HG03175 (cell line): ENCODE measurements at regions not wholly inside any gene's neighbourhood (a gene's known extent, or its start where the extent isn't known, plus 50 kb on each side); places are given as distances from the start of the nearest gene placed in this dataset.

Experiments
- ATAC-seq: cut with Tn5 transposase; IDR thresholded peaks from one replicate; pipeline ENCODE4 v1.9.1; 2021; ENCODE audit warnings: mild to moderate bottlenecking, moderate library complexity; ENCODE audit not compliant: unreplicated experiment

DNA sequence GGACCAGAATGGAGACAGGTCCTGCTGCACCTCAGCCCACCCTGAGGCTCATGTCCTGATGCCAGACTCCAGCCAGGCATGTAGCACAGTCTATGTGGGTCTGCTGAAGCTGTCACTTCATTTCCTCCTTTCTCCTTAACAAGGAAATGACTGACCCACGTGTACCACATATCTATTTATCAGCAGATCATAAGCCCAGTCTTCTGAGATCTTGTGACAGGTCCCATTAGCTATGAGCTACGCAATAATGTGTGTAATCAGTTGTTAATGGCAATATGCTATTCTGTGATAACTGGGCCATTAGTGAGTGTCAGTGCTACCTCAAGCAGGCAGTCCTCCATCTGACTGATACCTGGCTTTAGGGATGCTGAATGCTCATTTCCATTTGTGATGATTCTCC lies 615.3 kb downstream of the BCL11A start:
- no peak for ATAC-seq

- ATAC-seq, result no peak
Measured at GRCh38 chr2:59936048-59936447, 617.4 kb downstream of the BCL11A start.

DNA sequence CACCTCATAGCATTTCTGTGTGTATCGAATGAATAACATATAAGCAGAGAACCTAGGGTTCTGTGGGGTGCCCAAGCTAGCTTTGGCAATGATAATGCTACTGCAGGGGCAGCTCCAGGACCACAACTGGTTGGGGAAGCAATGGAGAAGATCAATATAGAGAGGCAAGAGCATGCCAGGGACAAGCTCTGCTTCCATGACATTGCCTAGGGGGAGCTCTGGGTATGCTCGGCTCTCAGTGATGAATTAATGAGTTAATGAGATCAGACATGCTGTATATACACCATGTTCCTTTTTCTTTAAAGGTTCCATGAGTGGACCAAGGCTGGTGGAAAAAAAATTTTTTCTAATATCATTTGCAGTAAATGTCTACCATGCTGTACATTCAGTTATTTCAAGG lies 618.4 kb downstream of the BCL11A start:
- ATAC-seq, result no peak

- no peak for ATAC-seq
Measured at GRCh38 chr2:59933948-59934347, 619.5 kb downstream of the BCL11A start.

DNA sequence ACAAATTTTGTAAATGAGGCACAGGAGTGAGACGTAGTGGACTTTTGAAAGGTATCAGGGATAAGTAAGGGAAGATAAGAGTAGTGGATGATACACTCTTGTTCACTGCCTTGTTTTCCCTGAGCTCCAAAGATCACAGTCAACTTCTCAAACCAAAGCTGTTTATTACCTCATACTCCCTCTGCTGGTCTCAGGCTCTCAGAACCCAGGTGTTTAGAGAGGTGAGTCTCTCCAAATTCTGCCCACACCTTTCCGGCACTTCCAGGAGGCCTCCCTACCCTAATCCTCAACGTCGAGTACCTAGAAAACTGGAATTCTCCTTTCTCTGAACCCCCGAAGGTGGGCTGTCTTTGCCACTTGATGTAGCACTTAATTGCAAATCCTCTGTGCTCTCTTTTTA lies 621.1 kb downstream of the BCL11A start:
- no peak for ATAC-seq

DNA sequence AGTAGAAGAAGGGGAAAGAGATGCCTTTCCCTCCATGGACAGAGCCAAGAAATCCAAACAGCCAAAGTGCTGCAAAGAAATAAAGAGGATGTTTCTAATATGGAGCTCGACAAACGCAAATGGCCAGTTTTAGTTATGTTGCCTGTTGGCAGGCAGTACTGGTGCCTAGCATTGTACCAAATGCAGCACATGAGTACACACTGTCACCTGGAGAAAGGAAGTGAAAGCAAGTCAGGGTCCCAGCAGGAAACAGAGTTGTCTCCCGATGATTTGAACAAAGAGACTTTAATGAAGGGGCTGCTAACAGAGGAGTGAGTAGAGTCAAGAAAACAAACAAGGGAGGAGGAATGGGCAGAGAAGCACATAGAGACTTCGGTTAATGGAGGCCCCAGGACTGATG lies 623.0 kb downstream of the BCL11A start:
- no peak for ATAC-seq

DNA sequence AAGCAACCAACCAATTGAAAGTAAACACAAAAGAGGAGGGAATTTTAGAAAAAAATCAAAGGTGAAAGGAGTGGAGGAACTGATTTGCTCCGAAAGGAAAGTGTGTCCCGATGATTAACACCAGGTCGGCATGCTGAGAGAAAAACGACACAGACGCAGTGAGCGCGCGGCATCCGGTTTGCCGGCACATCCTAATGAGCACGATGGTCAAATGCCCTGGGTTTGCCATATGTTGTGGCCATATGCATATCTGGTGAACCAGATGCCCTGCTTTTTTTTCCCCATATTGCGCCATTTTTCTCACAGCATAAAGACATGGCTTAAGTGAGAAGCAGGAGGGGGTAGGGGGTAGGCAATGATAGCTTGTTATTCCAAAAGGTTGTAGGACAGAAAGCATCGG lies 626.7 kb downstream of the BCL11A start:
- no peak for ATAC-seq

DNA sequence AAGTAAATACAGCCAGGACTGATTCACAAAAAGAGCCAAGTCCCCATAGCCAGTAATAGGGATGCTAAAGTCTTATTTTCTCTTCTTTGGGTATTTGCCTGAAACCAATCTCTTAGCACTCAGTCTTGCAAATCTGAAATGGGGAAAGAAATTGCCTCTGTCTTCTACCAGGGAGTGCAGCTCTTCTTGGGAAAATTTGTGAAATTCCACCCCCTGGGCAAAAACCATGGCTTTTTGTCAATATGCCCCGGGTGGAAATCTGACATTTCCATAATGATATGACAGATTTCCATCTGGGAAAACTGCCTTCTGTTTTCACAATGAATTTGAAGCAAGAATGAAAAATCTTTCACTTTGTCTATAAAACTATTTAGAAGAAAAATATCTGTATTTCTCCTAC lies 628.1 kb downstream of the BCL11A start:
- no peak for ATAC-seq

GRCh38 chr2:59924346-59924745 lies 629.1 kb downstream of the BCL11A start:
- ATAC-seq, result no peak

- ATAC-seq, result no peak
Measured at GRCh38 chr2:59922450-59922849, 631.0 kb downstream of the BCL11A start.

DNA sequence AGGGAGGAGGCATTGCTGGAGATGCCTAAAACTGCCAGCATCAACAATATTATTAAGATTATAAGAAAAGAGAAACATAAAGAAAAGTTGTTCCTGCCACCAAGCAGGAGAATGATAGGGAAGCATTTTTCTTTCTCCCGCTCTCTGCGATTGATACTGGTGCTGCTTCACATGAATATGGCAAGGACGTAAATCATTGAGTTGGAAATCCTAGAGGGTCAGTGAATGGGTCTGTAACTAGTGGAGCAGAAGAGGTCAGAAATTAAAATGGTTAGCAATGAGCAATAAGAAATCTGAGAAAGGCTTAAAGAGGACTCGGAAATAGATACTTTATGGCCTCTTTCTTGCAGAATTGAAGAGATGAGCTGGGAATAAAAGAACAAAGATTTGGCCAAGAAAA lies 631.7 kb downstream of the BCL11A start:
- ATAC-seq, result no peak

DNA sequence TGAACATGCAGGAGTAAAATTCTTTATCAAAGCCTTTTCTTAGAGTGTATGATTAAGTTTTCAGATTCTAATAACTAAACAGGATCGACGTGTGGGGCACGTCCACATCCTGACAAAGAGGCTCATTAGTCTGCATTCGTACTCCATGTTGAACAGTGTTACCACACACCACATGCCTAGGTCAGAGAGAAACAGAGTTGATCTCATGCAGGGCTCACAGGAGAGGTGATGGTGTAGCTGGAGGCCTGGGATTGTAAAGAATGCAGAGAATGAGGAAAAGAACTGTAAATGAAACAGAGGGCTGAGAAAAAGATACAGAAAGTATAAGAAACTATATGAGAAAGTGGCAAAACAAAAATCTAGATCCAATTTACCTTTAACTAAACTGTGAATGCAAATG lies 632.5 kb downstream of the BCL11A start:
- no peak for ATAC-seq

DNA sequence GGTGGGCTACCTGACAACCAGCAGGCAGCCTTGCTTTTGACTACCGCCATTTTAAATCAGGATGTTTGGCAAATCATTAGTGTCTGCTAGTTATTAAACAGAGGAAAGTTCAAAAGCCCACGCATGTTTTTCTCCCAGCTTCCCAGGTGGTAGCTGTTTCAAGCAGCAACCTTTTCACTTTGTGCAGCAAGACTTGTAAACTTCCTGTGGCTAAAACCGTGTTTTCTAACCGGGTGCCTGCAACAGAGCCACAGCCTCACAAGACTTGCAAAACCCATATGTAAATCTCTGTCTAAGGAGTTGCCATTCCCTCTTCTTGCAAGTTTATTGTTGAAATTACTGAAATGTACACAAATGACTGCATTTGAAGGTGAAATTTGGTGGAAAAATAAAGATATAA lies 633.1 kb downstream of the BCL11A start:
- no peak for ATAC-seq

DNA sequence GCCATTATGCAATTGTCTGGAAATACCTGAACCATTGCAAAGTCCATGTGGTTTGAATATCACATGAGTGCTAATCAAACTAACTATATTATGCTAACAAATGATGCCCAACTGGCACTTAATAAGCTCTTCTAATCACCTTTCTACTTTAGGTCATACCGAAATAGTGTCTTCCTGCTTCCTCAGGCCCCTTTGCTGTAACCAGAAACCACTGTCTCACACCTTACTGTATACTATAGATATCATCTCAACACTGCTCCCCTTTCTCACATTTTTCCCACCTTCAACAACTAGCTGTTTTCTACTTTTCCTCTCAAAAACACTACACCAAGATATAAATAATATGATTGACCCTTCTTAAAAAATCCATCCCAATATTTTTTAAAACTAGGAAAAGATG lies 633.9 kb downstream of the BCL11A start:
- no peak for ATAC-seq

DNA sequence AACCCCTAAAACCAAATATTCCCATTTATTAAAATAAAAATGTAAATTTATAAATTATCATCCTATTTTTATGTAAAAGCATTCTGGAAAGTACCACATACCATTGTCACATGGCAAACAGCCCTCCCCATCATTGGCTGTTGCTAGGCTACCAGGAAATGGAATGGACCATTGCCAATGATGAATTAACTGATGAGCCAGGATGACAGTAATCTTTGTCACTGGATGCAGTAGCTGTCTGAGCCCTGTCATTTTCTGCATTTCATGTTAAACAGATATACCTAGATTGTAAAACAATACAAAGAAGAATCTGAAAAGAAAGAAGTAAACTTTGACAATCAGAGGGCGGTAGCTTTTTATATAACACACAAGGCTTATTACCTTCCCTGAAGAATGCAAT lies 641.4 kb downstream of the BCL11A start:
- ATAC-seq, result no peak

DNA sequence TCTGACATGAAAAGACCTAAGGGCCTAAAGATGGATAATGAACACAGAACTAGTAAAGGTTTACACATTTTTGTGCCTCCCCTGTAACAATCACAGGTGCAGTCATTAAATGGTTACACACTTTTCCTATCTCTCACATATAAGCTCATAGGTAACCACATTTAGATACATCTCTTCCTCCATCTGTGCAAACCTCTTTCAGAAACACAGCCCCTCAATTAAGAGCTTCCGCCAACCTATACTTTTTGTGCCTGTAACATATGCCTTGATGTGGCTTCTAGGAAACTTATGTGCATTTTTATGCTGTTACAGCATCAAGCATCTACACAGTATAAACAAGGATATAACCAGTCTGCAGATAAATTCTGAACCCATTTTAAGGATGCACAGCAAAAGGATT lies 643.3 kb downstream of the BCL11A start:
- no peak for ATAC-seq

GRCh38 chr2:59909147-59909546 lies 644.3 kb downstream of the BCL11A start:
- no peak for ATAC-seq

DNA sequence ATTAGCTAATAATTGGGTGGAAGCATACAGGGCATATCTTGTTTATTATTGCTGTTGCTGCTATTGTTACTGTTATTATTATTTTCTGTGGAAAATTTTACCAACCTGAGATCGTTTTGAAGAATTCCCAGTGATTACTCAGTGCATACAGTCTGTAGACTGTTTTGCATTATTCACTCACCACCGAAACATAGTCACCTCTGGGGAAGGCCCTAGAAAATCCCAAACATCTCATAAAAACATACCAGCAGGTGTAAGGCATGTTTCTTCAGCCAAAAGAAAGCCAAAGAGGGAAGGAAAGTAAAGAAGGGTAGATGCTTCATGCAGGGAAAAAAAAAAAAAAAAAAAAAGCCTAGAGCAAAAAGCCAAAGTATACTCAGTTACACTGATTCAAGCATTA lies 647.7 kb downstream of the BCL11A start:
- ATAC-seq, result no peak

DNA sequence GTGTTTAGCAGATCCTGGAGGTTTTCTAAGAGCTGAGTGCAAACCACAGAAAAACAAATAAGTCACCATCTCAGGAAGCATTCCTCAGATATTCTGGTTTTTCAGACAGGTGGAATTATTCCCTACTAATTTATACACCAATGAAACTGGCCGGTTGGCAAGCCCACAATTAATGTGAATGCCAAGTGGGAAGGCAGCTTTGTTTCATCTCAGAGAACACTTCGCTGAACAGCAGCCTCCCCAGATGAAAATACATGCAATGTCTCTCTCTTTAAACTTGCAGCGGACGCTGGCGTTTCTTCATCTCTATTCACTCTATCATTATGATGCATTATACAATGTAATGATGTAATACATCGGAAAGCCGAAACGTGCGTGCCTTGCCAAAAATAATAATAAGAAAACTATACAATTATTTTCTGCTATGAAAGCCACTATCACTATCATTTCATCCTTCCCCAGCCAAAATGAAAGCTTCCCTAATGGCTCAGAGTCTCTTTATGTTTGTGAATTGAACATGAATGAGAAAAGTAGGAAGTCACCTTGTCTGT lies 649.4 kb downstream of the BCL11A start:
- no peak for ATAC-seq

DNA sequence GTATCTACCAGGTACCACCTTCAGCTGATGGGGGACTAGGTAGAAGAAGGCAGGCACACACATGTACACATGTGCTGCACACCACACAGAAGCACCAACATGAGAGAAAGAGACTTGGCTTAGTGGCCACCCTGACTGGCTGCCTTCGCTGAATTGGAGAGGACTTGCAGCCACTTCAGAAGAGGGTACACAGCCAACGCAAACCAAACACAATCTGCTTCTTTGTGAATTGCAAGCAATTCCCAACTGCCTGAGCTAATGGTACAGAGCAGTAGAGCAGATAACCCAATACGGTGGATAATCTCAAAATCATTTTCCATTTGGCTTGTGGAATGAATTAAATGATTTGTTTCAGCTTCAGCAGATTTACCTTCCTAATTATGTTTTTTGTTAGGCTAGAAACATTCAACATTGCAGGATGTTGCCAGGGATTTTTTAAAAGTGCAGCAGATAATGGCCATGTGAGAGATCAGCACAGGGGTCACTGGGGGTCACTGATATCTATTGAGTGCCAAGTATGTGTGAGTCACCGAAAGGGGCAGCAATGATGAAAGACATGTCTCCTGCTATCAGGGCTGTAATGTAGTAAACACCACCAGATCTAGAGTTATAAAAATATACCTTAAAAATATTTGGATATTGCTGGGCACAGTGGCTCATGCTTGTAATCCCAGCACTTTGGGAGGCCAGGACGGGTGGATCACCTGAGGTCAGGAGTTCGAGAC lies 652.6 kb downstream of the BCL11A start:
- ATAC-seq, result no peak

DNA sequence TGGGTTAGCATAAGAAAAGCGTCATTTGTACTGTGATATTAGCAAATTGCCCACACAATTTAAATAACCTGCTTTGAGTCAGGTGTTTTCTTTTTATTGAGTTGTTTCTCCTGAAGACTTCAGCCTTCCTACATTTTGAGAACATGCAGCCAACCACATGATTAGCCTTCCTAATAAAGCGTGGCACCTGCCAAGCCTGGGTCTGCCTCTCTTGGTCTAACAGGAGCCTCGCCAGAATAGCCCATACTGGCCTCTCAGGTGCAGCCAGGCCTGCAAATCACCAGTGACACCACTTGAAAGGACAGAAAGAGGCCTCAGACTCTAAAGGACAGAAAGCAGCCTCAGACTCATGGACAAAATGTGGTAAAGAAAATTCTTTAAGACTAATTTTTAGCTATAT lies 653.8 kb downstream of the BCL11A start:
- no peak for ATAC-seq

DNA sequence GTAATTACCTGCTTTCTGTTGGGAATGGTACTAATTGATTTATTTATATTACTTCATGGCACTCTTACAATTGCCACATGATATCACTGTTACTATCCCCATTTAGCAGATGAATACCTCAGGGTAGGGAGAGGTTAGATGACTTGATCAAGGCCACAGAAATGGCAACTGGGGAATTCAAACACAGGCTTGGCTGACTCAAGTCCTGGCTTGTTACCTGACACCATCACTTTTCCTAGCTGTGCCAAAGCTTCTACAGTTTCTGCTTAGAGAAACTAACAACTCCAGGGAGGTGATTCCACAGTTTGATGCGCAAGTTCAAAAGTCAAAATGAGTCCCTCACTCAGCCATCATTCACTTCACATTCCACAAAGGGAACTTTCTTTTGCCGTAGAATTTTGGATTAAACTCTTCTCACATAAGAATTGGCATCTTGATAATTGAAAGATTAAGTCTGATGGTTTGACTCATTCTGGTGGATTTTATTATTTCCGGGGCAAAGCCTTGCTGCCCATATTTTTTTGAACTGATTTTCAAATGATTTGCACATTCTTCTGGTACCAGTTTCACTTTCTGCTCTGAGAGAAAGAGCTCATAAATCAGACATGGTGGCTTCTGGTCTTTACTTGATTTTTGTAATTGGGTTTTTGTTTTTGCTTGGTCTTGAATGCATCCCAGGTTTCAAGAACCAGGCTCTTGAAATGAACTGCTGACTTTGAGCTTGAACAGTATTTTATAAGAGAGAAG lies 656.8 kb downstream of the BCL11A start:
- ATAC-seq, result no peak
